GM12892 (cell line): ENCODE measurements at regions not wholly inside any gene's neighbourhood (a gene's known extent, or its start where the extent isn't known, plus 50 kb on each side); places are given as distances from the start of the nearest gene placed in this dataset.
"Not testable (repeated sequence)": the region's sequence is repeated elsewhere in the genome, so short reads cannot be mapped to it uniquely, and the experiment has no call there.

Experiments
- POLR2A ChIP-seq: IDR thresholded peaks from 2 replicates; pipeline ENCODE4 v1.6.1; 2011; ENCODE audit warnings: low read depth, low read length, control low read depth
- POLR2AphosphoS5 ChIP-seq: IDR thresholded peaks from 2 replicates; pipeline ENCODE4 v1.6.1; 2011; ENCODE audit warnings: low read depth, low read length, control low read depth
- TAF1 ChIP-seq: IDR thresholded peaks from 2 replicates; pipeline ENCODE4 v1.6.1; 2011; ENCODE audit warnings: low read depth, mild to moderate bottlenecking, control low read depth, low read length, borderline replicate concordance

DNA sequence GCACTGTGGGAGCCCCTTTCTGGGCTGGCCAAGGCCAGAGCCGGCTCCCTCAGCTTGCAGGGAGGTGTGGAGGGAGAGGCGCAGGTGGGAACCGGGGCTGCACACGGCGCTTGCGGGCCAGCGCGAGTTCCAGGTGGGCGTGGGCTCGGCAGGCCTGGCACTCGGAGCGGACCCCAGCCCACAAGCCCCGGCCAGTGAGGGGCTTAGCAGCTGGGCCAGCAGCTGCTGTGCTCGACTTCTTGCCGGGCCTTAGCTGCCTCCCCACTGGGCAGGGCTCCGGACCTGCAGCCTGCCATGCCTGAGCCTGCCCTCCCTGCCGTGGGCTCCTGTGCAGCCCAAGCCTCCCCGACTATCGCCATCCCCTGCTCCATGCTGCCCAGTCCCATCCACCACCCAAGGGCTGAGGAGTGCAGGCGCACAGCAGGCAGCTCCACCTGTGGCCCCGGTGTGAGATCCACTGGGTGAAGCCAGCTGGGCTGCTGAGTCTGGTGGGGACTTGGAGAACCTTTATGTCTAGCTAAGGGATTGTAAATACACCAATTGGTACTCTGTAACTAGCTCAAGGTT lies 61.9 kb downstream of the OXSM start:
- not testable (repeated sequence) for TF ChIP-seq POLR2A, TAF1, POLR2AphosphoS5
